ENCODE measurements at regions not wholly inside any gene's neighbourhood (a gene's known extent, or its start where the extent isn't known, plus 50 kb on each side); places are given as distances from the start of the nearest gene placed in this dataset.

DNA sequence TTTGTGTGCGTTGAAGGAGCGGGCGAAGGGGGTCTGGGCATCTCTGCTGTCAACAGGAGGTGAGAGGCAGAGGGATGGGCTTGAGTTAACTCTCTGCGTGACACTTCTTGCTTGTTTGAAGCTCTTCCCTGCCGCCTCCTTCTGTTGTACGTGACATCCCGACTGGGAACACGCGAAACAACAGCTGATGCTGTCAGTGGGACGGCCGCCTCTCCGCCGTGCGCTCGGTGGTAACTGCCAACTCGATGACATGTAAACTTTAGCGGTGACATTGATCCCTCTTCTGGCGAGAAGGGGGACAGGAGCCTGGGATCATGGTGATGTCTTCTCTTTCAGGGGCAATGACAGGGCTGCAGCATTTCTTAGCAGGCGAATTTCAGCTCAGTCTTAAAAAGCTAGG, 394.5 kb downstream of the TYW1 start:
- ChIA-PET POLR2A (ENCODE audit: partially characterized antibody) (no interaction called here), CTCF (ENCODE audit: partially characterized antibody) (interaction anchor here (1.0 to 2.1 kb wide), 3 partner anchors 13 to 93 kb away, joined by 3 to 8 read pairs (median 4); no protein-coding TSS in a partner anchor)
- no peak overlapping the region for H4K8ac ChIP-seq (ENCODE audit: extremely low read depth, insufficient read depth, low read length)
- no peaks in the 10 kb centered on the region for H3K9me3 ChIP-seq (ENCODE audit: insufficient read depth in 2 of 2, low read depth in 1 of 2, low read length in 1 of 2)
- peaks cover 2% of the 10 kb centered on the region; the same call in 1 of the 2 replicates for H3K23me2 ChIP-seq (ENCODE audit: low read depth, low read length)
- H2BK120ac ChIP-seq (replicated peaks; ENCODE audit: low read depth, low read length): no peak overlapping the region
- TF ChIP-seq EGR1 (IDR thresholded peaks at IDR 0.05; ENCODE audit: borderline replicate concordance, low read depth, low read length) (no peak), BACH1 (IDR thresholded peaks at IDR 0.05; ENCODE audit: low read length) (no peak), SRF (IDR thresholded peaks at IDR 0.05; ENCODE audit: low read depth, low read length) (no peak), ZNF274 (IDR thresholded peaks at IDR 0.05; ENCODE audit: borderline replicate concordance, extremely low read depth, low read length) (no peak), BCL11A (IDR thresholded peaks at IDR 0.05; ENCODE audit: low read depth in 2 of 2, low read length in 2 of 2) (no peak)
- TF ChIP-seq, protein P1, sequence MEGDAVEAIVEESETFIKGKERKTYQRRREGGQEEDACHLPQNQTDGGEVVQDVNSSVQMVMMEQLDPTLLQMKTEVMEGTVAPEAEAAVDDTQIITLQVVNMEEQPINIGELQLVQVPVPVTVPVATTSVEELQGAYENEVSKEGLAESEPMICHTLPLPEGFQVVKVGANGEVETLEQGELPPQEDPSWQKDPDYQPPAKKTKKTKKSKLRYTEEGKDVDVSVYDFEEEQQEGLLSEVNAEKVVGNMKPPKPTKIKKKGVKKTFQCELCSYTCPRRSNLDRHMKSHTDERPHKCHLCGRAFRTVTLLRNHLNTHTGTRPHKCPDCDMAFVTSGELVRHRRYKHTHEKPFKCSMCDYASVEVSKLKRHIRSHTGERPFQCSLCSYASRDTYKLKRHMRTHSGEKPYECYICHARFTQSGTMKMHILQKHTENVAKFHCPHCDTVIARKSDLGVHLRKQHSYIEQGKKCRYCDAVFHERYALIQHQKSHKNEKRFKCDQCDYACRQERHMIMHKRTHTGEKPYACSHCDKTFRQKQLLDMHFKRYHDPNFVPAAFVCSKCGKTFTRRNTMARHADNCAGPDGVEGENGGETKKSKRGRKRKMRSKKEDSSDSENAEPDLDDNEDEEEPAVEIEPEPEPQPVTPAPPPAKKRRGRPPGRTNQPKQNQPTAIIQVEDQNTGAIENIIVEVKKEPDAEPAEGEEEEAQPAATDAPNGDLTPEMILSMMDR (IDR thresholded peaks at IDR 0.05; ENCODE audit: control extremely low read depth in 1 of 3, insufficient read depth in 1 of 3, low read depth in 1 of 3, low read length in 3 of 3): peak in 1 of 3 experiments; percentile 22; a peak in 1 of 4 replicates
- FAIRE-seq: no peak
- no peak overlapping the region for H3K4ac ChIP-seq (replicated peaks; ENCODE audit: insufficient read length, low read depth, low read length)
- peaks cover 3 to 17% (median 8%) of the 10 kb centered on the region in 4 experiments; a peak in 6 of 7 replicates for H3K4me1 ChIP-seq (replicated peaks in 1 of 4; ENCODE audit: control insufficient read depth in 3 of 4, insufficient read depth in 4 of 4, low read length in 3 of 4)
- H3K79me1 ChIP-seq (ENCODE audit: low read depth, low read length): no peaks in the 10 kb centered on the region
- H2BK12ac ChIP-seq (ENCODE audit: low read depth, low read length): peak overlapping the region; percentile 52; the same call in 1 of the 2 replicates
- no peaks in the 10 kb centered on the region; a peak in 1 of 4 replicates for H3K79me2 ChIP-seq (ENCODE audit: control insufficient read depth in 1 of 2, insufficient read depth in 2 of 2, low read length in 2 of 2)
- no peak overlapping the region for H3K18ac ChIP-seq (ENCODE audit: extremely low read depth, low read length)
- no peak overlapping the region; the same call in 1 of the 2 replicates for H2BK20ac ChIP-seq (ENCODE audit: low read length)
- peak overlapping the region; percentile 11 for H4K91ac ChIP-seq (replicated peaks; ENCODE audit: insufficient read length, low read length)
- peak overlapping the region; percentile 32; the same call in 1 of the 2 replicates for H2BK5ac ChIP-seq (ENCODE audit: low read depth, low read length)
- no peak overlapping the region for H3K56ac ChIP-seq (replicated peaks; ENCODE audit: insufficient read length, low read depth, low read length)
- peak overlapping the region; percentile 53; the same call in 1 of the 2 replicates for H2AK5ac ChIP-seq (ENCODE audit: low read depth, low read length)
- no peak for DNase-seq (ENCODE audit: low read depth in 1 of 2, low spot score in 2 of 2)
- no peak overlapping the region for H3K23ac ChIP-seq (ENCODE audit: insufficient read length)
- H3K14ac ChIP-seq (ENCODE audit: insufficient read length): no peak overlapping the region
- no peak overlapping the region for H3K27ac ChIP-seq (ENCODE audit: low read depth, low read length)
- no peak overlapping the region for H4K5ac ChIP-seq (ENCODE audit: insufficient read length, low read depth, low read length)
- 86% methylated on average over 19 of the region's 19 CpGs; no CpG with 5 or more reads in 1 of the 2 experiments for WGBS, 2 experiments (ENCODE audit: extremely low coverage in 1 of 2, insufficient coverage in 1 of 2, insufficient read length in 1 of 2, insufficient replicate concordance in 2 of 2, low coverage in 1 of 2, low lambda C conversion rate in 2 of 2, missing lambda C conversion rate in 1 of 2)
- 0 out of 2 replicates have a peak overlapping the region, but pooled peaks have one; percentile 64 for H2AFZ ChIP-seq (ENCODE audit: low read length)
- H3K36me3 ChIP-seq (ENCODE audit: control insufficient read depth in 2 of 4, insufficient read depth in 4 of 4, low read length in 3 of 4): no peaks in the 10 kb centered on the region
- no peak overlapping the region for H3K4me3 ChIP-seq (ENCODE audit: extremely low read depth in 1 of 4, insufficient read depth in 2 of 4, low read depth in 3 of 4, low read length in 4 of 4)
- no peak overlapping the region for H2BK15ac ChIP-seq (ENCODE audit: low read length)
- H3K27me3 ChIP-seq (replicated peaks in 1 of 4; ENCODE audit: control insufficient read depth in 3 of 4, extremely low read depth in 1 of 4, insufficient read depth in 3 of 4, low read length in 3 of 4): no peaks in the 10 kb centered on the region
- H3K9ac ChIP-seq (replicated peaks in 1 of 4; ENCODE audit: extremely low read depth in 1 of 4, low read depth in 3 of 4, low read length in 3 of 4): no peak overlapping the region
- H4K20me1 ChIP-seq (replicated peaks in 1 of 2; ENCODE audit: control insufficient read depth in 1 of 2, insufficient read depth in 2 of 2, low read length in 2 of 2): no peaks in the 10 kb centered on the region
- H3K4me2 ChIP-seq (ENCODE audit: insufficient read depth in 1 of 2, low read depth in 2 of 2, low read length in 2 of 2): no peak overlapping the region

Measured in H1 (cell line).